GM18909 (cell line): ENCODE measurements at regions not wholly inside any gene's neighbourhood (a gene's known extent, or its start where the extent isn't known, plus 50 kb on each side); places are given as distances from the start of the nearest gene placed in this dataset.
A peak's percentile ranks its signal among the peaks of the same experiment; 100 is the strongest.
"Not testable (repeated sequence)": the region's sequence is repeated elsewhere in the genome, so short reads cannot be mapped to it uniquely, and the experiment has no call there.

Experiments used
- ATAC-seq: cut with Tn5 transposase; IDR thresholded peaks from one replicate; pipeline ENCODE4 v1.9.1; 2021; ENCODE audit warnings: mild to moderate bottlenecking; ENCODE audit not compliant: unreplicated experiment, poor library complexity

DNA sequence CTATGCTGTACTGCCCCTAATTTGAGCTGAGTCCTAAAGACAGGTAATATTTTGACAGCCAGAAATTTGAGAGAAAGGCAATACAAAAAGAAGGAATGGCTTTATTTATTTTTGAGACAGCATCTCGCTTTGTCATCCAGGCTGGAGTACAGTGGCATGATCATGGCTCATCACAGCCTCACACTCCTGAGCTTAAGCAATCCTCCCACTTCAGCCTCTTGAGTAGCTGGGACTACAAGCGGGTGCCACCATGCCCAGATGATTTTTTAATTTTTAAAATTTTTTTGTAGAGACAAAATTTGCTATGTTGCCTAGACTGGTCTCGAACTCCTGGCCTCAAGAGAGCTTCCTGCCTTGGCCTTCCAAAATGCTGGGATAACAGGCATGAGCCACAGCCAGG is 77.4 kb upstream of the SLC4A7 start:
- ATAC-seq = no peak

DNA sequence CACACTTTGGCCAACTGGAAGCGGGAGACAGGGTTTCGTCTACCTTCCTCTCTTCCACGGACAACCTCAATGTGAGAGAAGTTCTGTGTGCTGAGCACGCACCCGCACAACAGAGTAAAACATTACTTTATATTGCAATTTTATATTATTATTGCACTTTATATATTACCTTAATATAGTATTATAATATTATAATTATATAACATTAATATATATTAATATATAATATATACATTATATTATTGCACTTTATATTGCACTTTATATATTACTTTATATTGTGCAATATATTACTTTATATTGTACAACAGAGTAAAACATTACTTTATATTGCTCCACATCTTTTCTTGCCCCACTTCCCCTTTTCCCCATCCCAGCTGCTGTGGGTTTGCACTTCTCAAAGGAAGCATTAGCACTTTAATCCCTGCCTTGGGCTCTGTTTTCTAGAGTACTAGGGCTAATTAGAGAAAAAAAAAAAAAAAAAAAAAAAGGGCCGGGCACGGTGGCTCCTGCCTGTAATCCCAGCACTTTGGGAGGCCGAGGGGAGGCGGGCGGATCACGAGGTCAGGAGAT is 76.4 kb upstream of the SLC4A7 start:
- ATAC-seq = no peak

DNA sequence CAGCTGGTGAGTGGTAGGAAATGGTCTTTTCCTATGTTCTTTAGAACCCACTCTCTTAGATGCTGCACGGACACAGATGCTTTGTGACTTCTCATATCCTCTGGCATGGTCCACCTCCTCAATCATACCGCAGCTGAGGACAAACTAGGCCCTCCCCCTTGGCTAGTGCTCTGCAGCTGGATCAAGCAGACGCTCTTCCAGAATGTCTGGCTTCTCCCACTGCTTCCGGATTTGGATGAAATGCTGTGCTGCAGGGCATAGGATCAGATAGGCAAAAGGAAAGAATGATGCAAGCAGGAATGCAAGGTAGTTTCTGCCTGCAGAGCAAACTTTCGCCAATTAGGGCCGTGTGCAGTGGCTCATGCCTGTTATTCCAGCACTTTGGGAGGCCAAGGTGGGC is 75.7 kb upstream of the SLC4A7 start:
- ATAC-seq = no peak

DNA sequence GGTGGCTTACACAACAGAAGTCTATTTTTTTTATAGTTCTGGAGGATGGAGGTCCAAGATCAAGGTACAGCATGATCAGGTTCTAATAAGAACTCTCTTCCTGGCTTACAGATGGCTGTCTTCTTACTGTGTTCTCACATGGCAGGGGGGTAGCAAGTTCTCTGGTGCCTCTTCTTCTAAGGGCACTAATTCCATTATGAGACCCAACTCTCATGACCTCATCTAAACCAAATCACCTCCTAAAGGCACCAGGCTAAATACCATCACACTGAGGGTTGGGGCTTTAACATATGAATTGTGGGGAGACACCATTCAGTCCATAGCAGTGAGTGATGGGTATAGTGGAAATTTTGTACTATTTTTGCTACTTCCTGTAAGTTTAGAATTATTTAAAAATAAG is 75.2 kb upstream of the SLC4A7 start:
- ATAC-seq = no peak

DNA sequence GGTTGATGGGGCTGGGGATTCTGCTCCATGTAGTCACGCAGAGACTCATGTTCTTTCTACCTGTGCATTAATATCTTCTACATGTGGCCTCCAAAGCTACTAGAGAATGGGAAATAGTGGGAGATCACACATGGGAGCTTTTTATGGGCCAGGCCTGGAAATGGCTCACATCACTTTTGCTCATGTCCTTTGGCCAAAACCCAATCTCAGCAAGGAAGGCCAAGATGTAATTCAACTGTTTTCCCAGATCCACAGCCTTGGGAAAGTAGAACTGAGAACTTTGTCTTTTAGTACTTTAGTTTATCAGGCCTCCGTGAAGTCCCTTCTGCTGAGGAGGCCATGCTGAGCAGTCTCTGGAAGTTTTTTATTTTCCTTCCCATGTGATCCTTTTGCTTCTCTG is 73.2 kb upstream of the SLC4A7 start:
- no peak for ATAC-seq

GRCh38 chr3:27556887-27557286 is 72.7 kb upstream of the SLC4A7 start:
- ATAC-seq = no peak

GRCh38 chr3:27554706-27555105 is 70.5 kb upstream of the SLC4A7 start:
- ATAC-seq = no peak

DNA sequence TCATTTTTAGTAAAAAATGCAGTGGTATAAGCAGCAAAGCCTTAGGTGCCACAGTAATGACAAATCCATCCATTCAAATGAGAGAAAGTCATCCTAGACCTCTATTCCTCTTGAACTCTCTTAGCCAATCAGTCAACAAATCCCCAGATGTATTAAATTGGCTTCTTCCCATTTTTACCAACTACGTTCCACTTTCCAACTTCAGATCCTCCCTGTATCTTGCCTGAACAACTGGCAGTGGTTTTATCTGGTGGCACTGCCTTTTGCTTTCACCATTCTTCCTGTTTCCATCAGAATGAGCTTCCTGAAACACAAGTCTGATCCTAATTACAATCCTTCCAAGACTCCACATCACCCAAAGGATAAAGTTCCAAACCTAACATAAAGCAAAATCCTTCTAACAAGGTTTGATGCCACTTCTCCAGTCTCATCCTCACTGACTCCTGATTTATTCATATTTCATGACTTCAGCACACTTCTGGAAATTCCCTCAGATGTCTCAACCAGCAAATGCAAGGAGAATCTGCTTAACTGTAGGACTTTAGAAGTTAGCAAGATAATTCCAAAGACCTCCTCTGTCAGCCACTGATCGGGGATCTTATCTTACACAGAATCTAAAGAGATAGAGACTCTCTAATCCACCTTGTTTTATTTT is 69.8 kb upstream of the SLC4A7 start:
- ATAC-seq = no peak

GRCh38 chr3:27552708-27553107 is 68.5 kb upstream of the SLC4A7 start:
- ATAC-seq = not testable (repeated sequence)

GRCh38 chr3:27551413-27551812 is 67.2 kb upstream of the SLC4A7 start:
- ATAC-seq = not testable (repeated sequence)

- ATAC-seq = no peak
Measured at GRCh38 chr3:27545061-27545460, 60.9 kb upstream of the SLC4A7 start.

DNA sequence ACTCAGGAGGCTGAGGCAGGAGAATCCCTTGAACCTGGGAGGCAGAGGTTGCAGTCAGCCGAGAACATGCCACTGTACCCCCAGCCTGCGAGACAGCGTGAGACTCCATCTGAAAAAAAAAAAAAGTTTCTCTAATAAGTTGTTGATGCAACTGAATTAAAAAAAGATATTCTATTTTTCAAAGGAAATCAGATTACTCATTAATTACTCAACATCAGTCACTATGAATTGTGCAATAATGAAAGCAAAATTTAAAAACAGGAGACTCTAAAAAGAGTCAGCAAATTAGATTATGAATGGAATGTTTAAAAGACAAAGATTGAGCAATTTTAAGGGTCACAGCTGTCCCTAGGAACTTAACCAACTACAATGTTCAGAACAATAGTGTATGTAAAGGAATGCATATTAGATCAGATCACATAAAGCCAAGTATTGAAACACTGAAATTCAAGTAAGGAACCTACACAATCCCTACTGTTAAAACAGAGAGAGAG is 60.2 kb upstream of the SLC4A7 start:
- ATAC-seq = no peak

DNA sequence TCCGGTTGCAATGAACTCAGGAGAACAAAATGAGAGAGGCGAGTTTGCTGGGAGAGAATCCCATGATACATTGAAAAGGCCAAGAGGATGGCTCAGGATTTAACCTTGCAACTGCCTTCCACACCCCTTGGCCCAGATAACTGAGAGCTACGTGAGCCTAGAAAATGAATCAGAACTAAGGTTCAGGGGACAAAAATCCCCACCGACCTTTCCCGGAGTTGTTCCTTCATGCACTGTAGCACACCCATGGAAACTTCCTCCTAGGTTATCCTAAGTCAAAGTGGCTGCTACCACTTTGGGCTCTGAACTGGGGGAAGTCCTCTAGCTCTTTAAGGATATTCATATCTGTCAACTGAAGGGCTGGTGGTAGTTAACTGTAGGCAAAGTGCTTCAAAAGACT is 58.3 kb upstream of the SLC4A7 start:
- ATAC-seq = no peak

- no peak for ATAC-seq
Measured at GRCh38 chr3:27540231-27540630, 56.0 kb upstream of the SLC4A7 start.

DNA sequence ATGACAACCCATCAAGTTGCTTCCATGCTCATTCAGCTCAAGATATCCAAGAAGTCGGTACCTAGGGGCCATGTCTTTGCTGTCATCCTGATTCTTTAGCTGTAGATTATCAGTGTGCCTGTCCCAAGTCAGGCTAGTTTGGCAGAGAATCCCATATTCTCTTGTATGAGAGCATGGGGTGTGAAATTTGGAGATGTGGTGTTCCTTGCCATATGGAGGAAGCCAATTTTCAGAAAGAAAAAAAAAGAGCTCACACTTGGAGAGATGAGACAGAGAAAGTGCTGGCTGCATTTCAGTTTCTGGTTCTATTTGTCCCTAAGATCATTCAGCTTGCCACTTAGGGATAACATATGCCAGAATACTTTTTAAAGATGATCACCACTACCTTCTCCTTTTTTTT is 52.3 kb upstream of the SLC4A7 start:
- no peak for ATAC-seq

DNA sequence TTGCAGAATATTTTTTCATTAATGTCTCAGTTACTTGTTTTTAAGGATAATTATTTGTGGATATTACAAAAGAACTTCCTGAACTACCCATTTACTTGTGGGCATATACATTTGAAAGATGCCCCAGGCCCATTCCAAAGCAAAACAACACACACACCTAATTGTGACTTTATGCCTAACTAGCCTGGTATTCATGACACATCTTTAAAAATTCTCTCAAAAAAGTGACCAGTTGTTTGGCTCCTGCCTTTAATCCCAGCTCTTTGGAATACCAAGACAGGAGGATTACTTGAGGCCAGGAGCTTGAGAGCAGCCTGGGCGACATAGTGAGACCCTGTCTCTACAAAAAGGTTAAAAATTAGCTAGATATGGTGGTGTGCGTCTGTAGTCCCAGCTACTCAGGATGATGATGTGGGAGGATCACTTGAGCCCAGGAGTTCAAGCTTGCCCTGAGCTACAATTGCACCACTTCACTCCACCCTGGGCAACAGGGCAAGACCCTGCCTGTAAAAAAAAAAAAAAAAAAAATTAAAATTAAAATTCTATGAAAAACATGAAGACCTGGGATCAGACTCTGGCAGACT is 51.7 kb upstream of the SLC4A7 start:
- no peak for ATAC-seq

DNA sequence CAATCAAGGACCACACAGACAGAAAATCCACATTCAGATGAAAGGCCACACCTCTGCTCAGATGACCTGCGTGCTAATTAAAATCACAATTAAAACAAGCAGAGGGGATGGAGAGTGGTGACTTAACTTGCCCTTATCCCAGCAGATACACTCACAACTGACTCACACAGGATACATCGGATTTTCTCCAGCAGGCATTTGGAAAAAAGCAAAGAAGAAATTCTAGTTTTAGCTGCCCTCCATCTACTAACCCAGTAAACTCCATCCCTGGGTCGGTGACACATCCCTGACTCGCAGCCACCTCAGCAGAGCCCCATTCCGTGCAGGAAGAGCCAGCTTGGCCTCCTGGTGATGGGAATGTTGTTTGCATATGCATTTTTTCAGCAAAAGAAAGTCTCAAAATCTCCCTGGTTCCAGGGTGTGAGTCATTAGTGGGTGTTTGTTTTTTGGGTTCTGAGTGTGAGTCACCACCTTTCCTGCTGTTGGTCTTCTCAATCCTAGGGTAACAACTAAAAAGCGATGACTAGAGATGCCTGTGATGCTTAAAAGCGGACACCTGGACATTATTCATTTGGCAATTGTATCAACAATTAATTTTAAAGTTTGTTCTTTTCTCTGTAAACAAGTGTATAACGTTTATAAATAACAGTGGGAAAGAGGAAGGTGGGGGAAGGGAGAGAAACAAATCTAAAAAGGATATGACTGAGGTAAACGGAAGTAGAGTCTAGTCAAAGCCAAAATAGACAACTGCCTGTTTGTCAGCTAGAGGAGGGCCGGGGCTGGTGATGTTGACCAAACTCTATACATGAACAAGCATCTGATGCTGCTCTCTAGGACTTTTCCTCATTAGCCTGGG is 49.8 kb upstream of the SLC4A7 start:
- peak; percentile 85 for ATAC-seq
